Panc1 (cell line): ENCODE measurements at regions not wholly inside any gene's neighbourhood (a gene's known extent, or its start where the extent isn't known, plus 50 kb on each side); places are given as distances from the start of the nearest gene placed in this dataset.

Experiments used
- ATAC-seq: fragments of 200-7000 bp; cut with Tn5 transposase; 2 replicates; pipeline ENCODE4 v1.9.1; 2020; ENCODE audit warnings: mild to moderate bottlenecking, moderate library complexity
- BruUV-seq: library from RNA; stranded (reverse); fragments of 400-500 nt; replicated peaks from 2 replicates; lab custom pipeline; 2021; lab: Mats Ljungman, UMichigan
- CTCF ChIA-PET: fragments of 300-600 bp; sonication (Branson Sonifier 250); formaldehyde crosslinking; loops from one replicate; lab custom pipeline; 2022; ENCODE audit warnings: antibody characterized with exemption; lab: Charles Lee
- POLR2A ChIA-PET: fragments of 300-600 bp; sonication (Branson Sonifier 250); formaldehyde crosslinking; loops from one replicate; lab custom pipeline; 2022; ENCODE audit warnings: antibody characterized with exemption; lab: Charles Lee
- DNase-seq: peaks from one replicate; pipeline ENCODE4 v3.0.0-alpha.2; 2010; ENCODE audit warnings: low read depth, low spot score
- H3K27ac ChIP-seq: 2 replicates; pipeline ENCODE4 v1.5.1; 2011; ENCODE audit warnings: mild to moderate bottlenecking, low read length, inconsistent platforms
- H3K27me3 ChIP-seq: fragments of 200-500 bp; sonication (Bioruptor generic); 2 replicates; pipeline ENCODE4 v1.6.0; 2014; ENCODE audit warnings: low read length, inconsistent platforms; ENCODE audit not compliant: control insufficient read depth, insufficient read depth
- H3K36me3 ChIP-seq: fragments of 200-500 bp; sonication (Bioruptor generic); 2 replicates; pipeline ENCODE4 v1.5.1; 2014; ENCODE audit warnings: inconsistent platforms, mild to moderate bottlenecking, low read length, moderate library complexity; ENCODE audit not compliant: control insufficient read depth, insufficient read depth
- H3K4me1 ChIP-seq: 2 replicates; pipeline ENCODE4 v1.5.1; 2011; ENCODE audit warnings: inconsistent platforms, mild to moderate bottlenecking, low read length, moderate library complexity; ENCODE audit not compliant: control insufficient read depth, insufficient read depth
- H3K4me3 ChIP-seq, 2 experiments: 2 replicates each; pipeline ENCODE4 v1.5.1; 2011 to 2012; ENCODE audit warnings: low read depth in 2 of 2, low read length in 2 of 2, mild to moderate bottlenecking in 2 of 2, inconsistent platforms in 1 of 2, moderate library complexity in 1 of 2
- H3K9me3 ChIP-seq: fragments of 200-500 bp; sonication (Bioruptor generic); 2 replicates; pipeline ENCODE4 v1.5.1; 2014; ENCODE audit warnings: low read depth, mild to moderate bottlenecking, inconsistent platforms, low read length, moderate library complexity; ENCODE audit not compliant: control insufficient read depth, insufficient read depth
- CTCF ChIP-seq: fragments of 450-650 bp; IDR thresholded peaks from 2 replicates; pipeline ENCODE4 v1.5.1; 2017; ENCODE audit warnings: mild to moderate bottlenecking
- POLR2AphosphoS5 ChIP-seq: IDR thresholded peaks from 2 replicates; pipeline ENCODE4 v1.6.1; 2012; ENCODE audit warnings: mild to moderate bottlenecking, low read depth, low read length, moderate library complexity
- REST ChIP-seq, 2 experiments: IDR thresholded peaks; 2 replicates each; pipeline ENCODE4 v1.6.1; 2011 to 2012; ENCODE audit warnings: low read depth in 2 of 2, control low read depth in 1 of 2, low read length in 1 of 2, mild to moderate bottlenecking in 1 of 2, moderate library complexity in 1 of 2; ENCODE audit not compliant: insufficient read depth in 1 of 2
- SIN3A ChIP-seq: IDR thresholded peaks from 2 replicates; pipeline ENCODE4 v1.6.1; 2012; ENCODE audit warnings: low read depth, mild to moderate bottlenecking, low read length, moderate library complexity, borderline replicate concordance; ENCODE audit not compliant: insufficient read depth
- TCF7L2 ChIP-seq: IDR thresholded peaks from 2 replicates; pipeline ENCODE4 v1.6.1; 2011; ENCODE audit warnings: mild to moderate bottlenecking, low read depth, low read length, inconsistent platforms
- in situ Hi-C: cut with HindIII; loops from 2 replicates; pipeline ENCODE4 v1.10.0; 2016; ENCODE audit warnings: low sequenced_read_pairs, low pct_unique_long_range_greater_than_20kb
- intact Hi-C: fragments of 100-400 bp; cut with micrococcal nuclease; formaldehyde crosslinking; loops from one replicate; pipeline ENCODE4 v1.10.0; 2022; ENCODE audit not compliant: unreplicated experiment

GRCh38 chr20:10131732-10132345 lies 86.8 kb upstream of the SNAP25 start:
- H3K9me3 ChIP-seq = no peaks in the 10 kb centered on the region
- CTCF ChIA-PET = no interaction called here
- ATAC-seq = peak; percentile 48; the same call in 1 of the 2 replicates
- DNase-seq = no peak
- intact Hi-C loops = no loop called here
- no peak overlapping the region for H3K27ac ChIP-seq
- no peaks in the 10 kb centered on the region for H3K36me3 ChIP-seq
- in situ Hi-C loops = no loop called here
- H3K4me1 ChIP-seq = no peaks in the 10 kb centered on the region; the same call in 1 of the 2 replicates
- H3K27me3 ChIP-seq = no peaks in the 10 kb centered on the region
- no TSS peak for BruUV-seq
- no peak overlapping the region for H3K4me3 ChIP-seq
- POLR2A ChIA-PET = no interaction called here
- TF ChIP-seq POLR2AphosphoS5 (no peak), SIN3A (no peak), REST (IDR thresholded peaks at IDR 0.05; ENCODE audit: insufficient read depth in 1 of 2, low read depth in 2 of 2, low read length in 1 of 2) (no peak), CTCF (no peak), TCF7L2 (no peak)

GRCh38 chr20:10132387-10132786 lies 86.2 kb upstream of the SNAP25 start:
- Histone ChIP-seq H3K27me3 (no peaks in the 10 kb centered on the region), H3K4me1 (no peaks in the 10 kb centered on the region; the same call in 1 of the 2 replicates), H3K36me3 (no peaks in the 10 kb centered on the region), H3K9me3 (no peaks in the 10 kb centered on the region), H3K4me3 (no peak overlapping the region), H3K27ac (no peak overlapping the region)
- POLR2A ChIA-PET = no interaction called here
- no peak for TF ChIP-seq REST (IDR thresholded peaks at IDR 0.05; ENCODE audit: insufficient read depth in 1 of 2, low read depth in 2 of 2, low read length in 1 of 2)
- no peak for TF ChIP-seq CTCF
- TF ChIP-seq POLR2AphosphoS5 = no peak
- CTCF ChIA-PET = no interaction called here
- in situ Hi-C loops = no loop called here
- no peak for ATAC-seq
- BruUV-seq = no TSS peak
- no peak for DNase-seq
- intact Hi-C loops = no loop called here
